VCaP (cell line): ENCODE measurements at regions not wholly inside any gene's neighbourhood (a gene's known extent, or its start where the extent isn't known, plus 50 kb on each side); places are given as distances from the start of the nearest gene placed in this dataset.

Source experiments
- H3K27ac ChIP-seq: fragments of 450-650 bp; 2 replicates; pipeline ENCODE4 v1.5.1; 2017
- CTCF ChIP-seq: fragments of 450-650 bp; conservative IDR thresholded peaks from 2 replicates; pipeline ENCODE4 v1.5.1; 2017; ENCODE audit warnings: mild to moderate bottlenecking, moderate library complexity

- no peak for TF ChIP-seq CTCF
- no peak overlapping the region for H3K27ac ChIP-seq
Observed at GRCh38 chr5:145178641-145179523, 656.3 kb downstream of the PRELID2 start.

- no peak for TF ChIP-seq CTCF
- H3K27ac ChIP-seq = no peak overlapping the region
Observed at GRCh38 chr5:145176041-145176440, 659.1 kb downstream of the PRELID2 start.

GRCh38 chr5:145166110-145166509 is 669.0 kb downstream of the PRELID2 start:
- no peak for TF ChIP-seq CTCF
- H3K27ac ChIP-seq = no peak overlapping the region

GRCh38 chr5:145163876-145164275 is 671.3 kb downstream of the PRELID2 start:
- no peak for TF ChIP-seq CTCF
- H3K27ac ChIP-seq = no peak overlapping the region

- TF ChIP-seq CTCF = no peak
- no peak overlapping the region for H3K27ac ChIP-seq
Observed at GRCh38 chr5:145162626-145163025, 672.5 kb downstream of the PRELID2 start.

GRCh38 chr5:145161391-145161790 is 673.8 kb downstream of the PRELID2 start:
- no peak overlapping the region for H3K27ac ChIP-seq
- no peak for TF ChIP-seq CTCF

GRCh38 chr5:145160679-145161078 is 674.5 kb downstream of the PRELID2 start:
- TF ChIP-seq CTCF = no peak
- no peak overlapping the region for H3K27ac ChIP-seq
